Right renal pelvis (tissue), 4 donors: ENCODE measurements at regions not wholly inside any gene's neighbourhood (a gene's known extent, or its start where the extent isn't known, plus 50 kb on each side); places are given as distances from the start of the nearest gene placed in this dataset.
"Not testable (repeated sequence)": the region's sequence is repeated elsewhere in the genome, so short reads cannot be mapped to it uniquely, and the experiment has no call there.

Experiments used
- DNase-seq, 4 donors: peaks; one replicate each; pipeline ENCODE4 v3.0.0-alpha.2; 2013; ENCODE audit warnings: low read depth in 4 of 4, low spot score in 3 of 4, missing footprints in 1 of 4

GRCh38 chrX:3443184-3443583 is 96.7 kb upstream of the MXRA5 start:
- no peak for DNase-seq

DNA sequence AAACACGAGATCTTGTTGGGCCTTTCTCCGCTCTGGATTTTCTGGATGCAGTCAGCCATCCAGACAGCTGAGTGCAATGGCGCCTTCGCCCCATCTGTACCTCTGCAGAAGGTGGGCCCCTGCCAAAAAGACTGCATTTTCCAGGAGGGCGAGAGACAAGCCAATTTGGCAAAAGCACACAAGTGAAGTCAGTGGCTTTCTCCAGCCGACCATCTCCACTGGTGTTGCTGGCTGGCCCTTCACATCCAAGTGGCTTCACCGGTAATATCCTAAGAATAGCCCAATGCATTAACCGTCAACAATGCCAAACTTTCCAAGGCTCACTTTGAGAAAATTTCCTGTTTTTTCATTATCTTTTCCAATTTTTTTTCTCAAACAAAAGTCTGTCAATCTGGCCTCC is 96.2 kb upstream of the MXRA5 start:
- DNase-seq: no peak

DNA sequence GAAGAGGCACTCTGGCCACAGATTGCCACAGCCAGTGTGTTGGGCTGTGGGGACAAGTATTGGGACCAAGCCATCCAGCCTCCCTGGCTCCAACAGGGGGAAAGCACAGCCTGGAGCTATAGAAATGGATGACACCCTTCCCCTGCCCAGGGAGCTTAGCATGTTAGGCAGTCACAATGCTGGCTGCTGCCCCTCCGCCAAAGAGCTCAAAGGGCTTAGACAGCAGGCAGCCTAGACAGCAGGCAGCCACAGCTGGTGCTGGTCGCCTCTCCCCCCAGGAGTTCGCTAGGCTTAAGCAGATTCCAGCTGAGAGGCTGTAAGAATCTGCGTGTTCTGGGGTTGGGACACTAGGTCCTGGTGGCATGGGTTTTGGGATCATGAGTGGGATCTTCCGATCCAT is 94.5 kb upstream of the MXRA5 start:
- no peak for DNase-seq

DNA sequence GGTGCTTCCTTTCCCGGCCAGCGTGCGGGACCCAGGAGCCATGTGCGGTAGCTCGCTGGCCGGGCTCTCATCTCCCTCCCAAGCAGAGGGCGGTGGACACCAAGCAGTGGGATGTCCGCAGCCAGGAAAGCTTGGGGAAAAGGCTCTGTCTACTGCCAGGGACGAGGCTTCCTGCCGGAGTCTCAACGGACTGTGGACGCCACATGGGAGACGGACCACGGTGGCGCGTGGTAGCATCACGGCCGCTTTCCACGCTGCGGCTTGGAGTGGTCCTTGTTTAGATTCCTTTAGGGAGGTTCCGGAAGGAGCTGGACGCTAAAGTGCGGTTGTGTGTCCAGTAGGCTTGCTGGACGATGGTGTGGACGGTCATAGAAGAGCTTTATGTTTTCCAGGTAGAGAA is 89.5 kb upstream of the MXRA5 start:
- not testable (repeated sequence) for DNase-seq

DNA sequence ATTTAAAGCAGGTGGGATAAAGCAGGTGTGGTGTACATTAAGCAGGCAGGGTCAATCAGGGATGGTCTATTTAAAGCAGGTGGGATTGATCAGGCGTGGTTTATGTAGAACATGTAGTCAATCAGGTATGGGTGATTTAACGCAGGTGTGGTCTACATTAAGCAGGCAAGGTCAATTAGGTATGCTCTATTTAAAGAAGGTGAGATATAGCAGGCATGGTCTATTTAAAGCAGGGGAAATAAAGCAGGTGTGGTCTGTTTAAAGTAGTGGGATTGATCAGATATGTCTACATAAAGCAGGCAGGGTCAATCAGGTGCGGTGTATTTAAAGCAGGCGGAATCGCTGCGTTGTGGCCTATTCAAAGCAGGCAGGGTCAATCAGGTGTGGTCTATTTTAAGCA is 88.6 kb upstream of the MXRA5 start:
- DNase-seq: no peak

GRCh38 chrX:3428792-3429191 is 82.3 kb upstream of the MXRA5 start:
- DNase-seq: no peak

DNA sequence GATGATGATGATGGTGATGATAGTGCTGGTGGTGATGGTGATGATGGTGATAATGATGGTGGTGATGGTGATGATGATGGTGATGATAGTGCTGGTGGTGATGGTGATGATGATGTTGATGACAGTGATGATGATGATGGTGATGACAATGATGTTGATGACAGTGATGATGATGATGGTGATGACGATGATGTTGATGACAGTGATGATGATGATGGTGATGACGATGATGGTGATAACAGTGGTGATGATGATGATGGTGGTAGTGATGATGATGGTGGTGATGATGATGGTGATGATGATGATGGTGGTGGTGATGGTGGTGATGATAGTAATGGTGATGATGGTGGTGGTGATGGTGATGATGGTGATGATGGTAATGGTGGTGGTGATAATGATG is 80.1 kb upstream of the MXRA5 start:
- DNase-seq: no peak

- peak in 1 of 4 donors; percentile 0 for DNase-seq
Observed at GRCh38 chrX:3425031-3425430, 78.6 kb upstream of the MXRA5 start.

GRCh38 chrX:3420316-3420715 is 73.9 kb upstream of the MXRA5 start:
- DNase-seq: no peak

GRCh38 chrX:3415011-3415410 is 68.6 kb upstream of the MXRA5 start:
- no peak for DNase-seq

GRCh38 chrX:3411626-3412025 is 65.2 kb upstream of the MXRA5 start:
- DNase-seq: not testable (repeated sequence)

- not testable (repeated sequence) for DNase-seq
Observed at GRCh38 chrX:3409936-3410335, 63.5 kb upstream of the MXRA5 start.

DNA sequence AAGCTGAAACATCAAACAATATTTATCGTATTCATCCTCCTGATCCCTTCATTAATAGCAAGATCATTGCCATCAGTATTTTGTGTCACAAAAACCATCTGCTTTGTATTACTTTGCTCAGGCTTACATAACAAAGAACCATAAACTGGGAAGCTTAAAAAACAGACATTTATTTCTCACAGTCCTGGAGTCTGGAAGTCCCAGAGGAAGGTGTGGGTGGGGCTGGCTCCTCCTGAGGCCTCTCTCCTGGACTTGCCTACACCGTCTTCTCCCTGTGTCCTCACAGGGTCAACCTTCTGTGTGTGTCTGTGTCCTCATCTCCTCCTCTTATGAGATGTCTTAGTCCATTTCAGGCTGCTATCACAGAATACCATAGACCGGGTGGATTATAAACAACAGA is 61.3 kb upstream of the MXRA5 start:
- DNase-seq: no peak

- no peak for DNase-seq
Observed at GRCh38 chrX:3407121-3407520, 60.7 kb upstream of the MXRA5 start.

GRCh38 chrX:3403748-3404147 is 57.3 kb upstream of the MXRA5 start:
- DNase-seq: no peak
